Activated CD8-positive, alpha-beta T cell treated with anti-CD3 and anti-CD28 coated beads for 36 hours (primary cell): ENCODE measurements at regions not wholly inside any gene's neighbourhood (a gene's known extent, or its start where the extent isn't known, plus 50 kb on each side); places are given as distances from the start of the nearest gene placed in this dataset.
"Not testable (repeated sequence)": the region's sequence is repeated elsewhere in the genome, so short reads cannot be mapped to it uniquely, and the experiment has no call there.

Experiments used
- ATAC-seq: fragments of 200-7000 bp; cut with Tn5 transposase; one replicate; pipeline ENCODE4 v1.10.0; 2021; ENCODE audit warnings: mild to moderate bottlenecking, moderate library complexity
- CTCF ChIA-PET: fragments of 350-600 bp; sonication (Branson Sonifier 250); formaldehyde crosslinking; loops from one replicate; lab custom pipeline; 2021; ENCODE audit warnings: antibody characterized with exemption; lab: Charles Lee
- POLR2A ChIA-PET: fragments of 350-600 bp; sonication (Branson Sonifier 250); formaldehyde crosslinking; loops from one replicate; lab custom pipeline; 2021; ENCODE audit warnings: antibody characterized with exemption; lab: Charles Lee
- DNase-seq: peaks from one replicate; pipeline ENCODE4 v3.0.0-alpha.2; 2020
- H3K27ac Mint-ChIP-seq: one replicate; pipeline ENCODE4 v1.8.0; 2021; ENCODE audit warnings: mild to moderate bottlenecking, mixed read lengths
- H3K27me3 Mint-ChIP-seq: one replicate; pipeline ENCODE4 v1.8.0; 2021; ENCODE audit warnings: mixed read lengths
- H3K36me3 Mint-ChIP-seq: one replicate; pipeline ENCODE4 v1.8.0; 2021; ENCODE audit warnings: low read depth, mixed read lengths
- H3K4me1 Mint-ChIP-seq: one replicate; pipeline ENCODE4 v1.8.0; 2021; ENCODE audit warnings: low read depth, mixed read lengths
- H3K4me3 Mint-ChIP-seq: one replicate; pipeline ENCODE4 v1.8.0; 2021; ENCODE audit warnings: mild to moderate bottlenecking, moderate library complexity, mixed read lengths
- H3K9me3 Mint-ChIP-seq: one replicate; pipeline ENCODE4 v1.8.0; 2021; ENCODE audit warnings: mixed read lengths
- CTCF ChIP-seq: fragments of 200-600 bp; IDR thresholded peaks from one replicate; pipeline ENCODE4 v1.8.0; 2022; ENCODE audit warnings: antibody characterized with exemption, mild to moderate bottlenecking
- intact Hi-C: fragments of 100-400 bp; cut with micrococcal nuclease; formaldehyde crosslinking; loops from one replicate; pipeline ENCODE4 v1.10.0; 2022

- intact Hi-C loops, result no loop called here
- H3K4me1 Mint-ChIP-seq, result no peaks in the 10 kb centered on the region
- DNase-seq (no peak), ATAC-seq (no peak)
- H3K27me3 Mint-ChIP-seq, result peaks cover 19% of the 10 kb centered on the region
- H3K27ac Mint-ChIP-seq, result no peak overlapping the region
- no peak overlapping the region for H3K4me3 Mint-ChIP-seq
- H3K36me3 Mint-ChIP-seq, result no peaks in the 10 kb centered on the region
- no peaks in the 10 kb centered on the region for H3K9me3 Mint-ChIP-seq
- no peak for TF ChIP-seq CTCF
- ChIA-PET POLR2A (no interaction called here), CTCF (interaction anchor here (0.9 to 1.7 kb wide), 5 partner anchors 12 to 467 kb away, joined by 3 to 6 read pairs (median 4); no protein-coding TSS in a partner anchor)
These were observed 81.7 kb upstream of the MTAP start for GRCh38 chr9:21720758-21721157.

- H3K27ac Mint-ChIP-seq, ATAC-seq: not testable (repeated sequence)
These were observed 75.0 kb upstream of the MTAP start for GRCh38 chr9:21727411-21727810.

GRCh38 chr9:21728781-21729180, 73.7 kb upstream of the MTAP start:
- intact Hi-C loops, result no loop called here
- ChIA-PET POLR2A (no interaction called here), CTCF (interaction anchor here (1.0 to 1.4 kb wide), 3 partner anchors 20 to 64 kb away, joined by 3 to 6 read pairs (median 4); no protein-coding TSS in a partner anchor)
- Mint-ChIP-seq H3K27ac (no peak overlapping the region), H3K36me3 (no peaks in the 10 kb centered on the region), H3K9me3 (no peaks in the 10 kb centered on the region), H3K4me3 (no peak overlapping the region), H3K27me3 (peaks cover 9% of the 10 kb centered on the region), H3K4me1 (no peaks in the 10 kb centered on the region)
- TF ChIP-seq CTCF, result no peak
- ATAC-seq, result no peak
- no peak for DNase-seq

More at GRCh38 chr9:21727411-21727810, 75.0 kb upstream of the MTAP start:
- H3K4me1 Mint-ChIP-seq, H3K27me3 Mint-ChIP-seq, H3K36me3 Mint-ChIP-seq, DNase-seq, intact Hi-C loops, H3K9me3 Mint-ChIP-seq, POLR2A ChIA-PET, H3K4me3 Mint-ChIP-seq, CTCF ChIA-PET: not testable (repeated sequence)

- Mint-ChIP-seq H3K27me3 (peaks cover 7% of the 10 kb centered on the region), H3K27ac (no peak overlapping the region), H3K9me3 (no peaks in the 10 kb centered on the region), H3K4me3 (no peak overlapping the region), H3K36me3 (no peaks in the 10 kb centered on the region), H3K4me1 (no peaks in the 10 kb centered on the region)
- ChIA-PET POLR2A (no interaction called here), CTCF (interaction anchor here (1.4 kb wide), 1 partner anchor 21 kb away, joined by 6 read pairs; no protein-coding TSS in a partner anchor)
- DNase-seq, result no peak
- no peak for ATAC-seq
- TF ChIP-seq CTCF, result no peak
- intact Hi-C loops, result no loop called here
These were observed 72.8 kb upstream of the MTAP start for GRCh38 chr9:21729648-21730047.

- no peak for DNase-seq
- no peaks in the 10 kb centered on the region for H3K4me1 Mint-ChIP-seq
- no peak for ATAC-seq
- TF ChIP-seq CTCF, result no peak
- H3K4me3 Mint-ChIP-seq, result no peak overlapping the region
- H3K36me3 Mint-ChIP-seq, result no peaks in the 10 kb centered on the region
- H3K27ac Mint-ChIP-seq, result no peak overlapping the region
- intact Hi-C loops, result no loop called here
- POLR2A ChIA-PET, result no interaction called here
- H3K9me3 Mint-ChIP-seq, result no peaks in the 10 kb centered on the region
- H3K27me3 Mint-ChIP-seq, result peaks cover 5% of the 10 kb centered on the region
- CTCF ChIA-PET, result no interaction called here
These were observed 71.5 kb upstream of the MTAP start for GRCh38 chr9:21730899-21731298.
